GM23338 (cell line): ENCODE measurements at regions not wholly inside any gene's neighbourhood (a gene's known extent, or its start where the extent isn't known, plus 50 kb on each side); places are given as distances from the start of the nearest gene placed in this dataset.

Experiments used
- ATAC-seq: fragments of 200-7000 bp; cut with Tn5 transposase; 3 replicates; pipeline ENCODE4 v1.9.1; 2020
- DNase-seq: peaks from one replicate; pipeline ENCODE4 v3.0.0-alpha.2; 2015; ENCODE audit warnings: low spot score
- H2AFZ ChIP-seq: fragments of 200-600 bp; sonication (generic); 2 replicates; pipeline ENCODE4 v1.8.0; 2016; ENCODE audit warnings: antibody characterized with exemption, mild to moderate bottlenecking, moderate library complexity
- H3F3A ChIP-seq: fragments of 200-600 bp; sonication (generic); replicated peaks from 2 replicates; pipeline ENCODE4 v1.8.0; 2017; ENCODE audit warnings: antibody characterized with exemption, mixed run types, low read depth
- H3K27ac ChIP-seq: fragments of 200-600 bp; sonication (generic); 2 replicates; pipeline ENCODE4 v1.6.1; 2016; ENCODE audit warnings: low read depth
- H3K27me3 ChIP-seq: fragments of 200-600 bp; sonication (generic); 2 replicates; pipeline ENCODE4 v1.8.0; 2016; ENCODE audit warnings: mild to moderate bottlenecking, mixed run types, moderate library complexity; ENCODE audit not compliant: insufficient read depth
- H3K36me3 ChIP-seq: fragments of 200-600 bp; sonication (generic); 2 replicates; pipeline ENCODE4 v1.8.0; 2016; ENCODE audit warnings: mild to moderate bottlenecking; ENCODE audit not compliant: insufficient read depth
- H3K4me1 ChIP-seq: fragments of 200-600 bp; sonication (generic); 2 replicates; pipeline ENCODE4 v1.8.0; 2016; ENCODE audit warnings: mild to moderate bottlenecking, moderate library complexity; ENCODE audit not compliant: insufficient read depth
- H3K4me2 ChIP-seq: fragments of 200-600 bp; sonication (generic); 2 replicates; pipeline ENCODE4 v1.7.1; 2017; ENCODE audit warnings: mixed run types
- H3K4me3 ChIP-seq: fragments of 200-600 bp; sonication (generic); 2 replicates; pipeline ENCODE4 v1.6.1; 2016; ENCODE audit warnings: mixed run types
- H3K79me2 ChIP-seq: fragments of 200-600 bp; sonication (generic); replicated peaks from 2 replicates; pipeline ENCODE4 v1.8.0; 2017; ENCODE audit warnings: mild to moderate bottlenecking; ENCODE audit not compliant: insufficient read depth
- H3K9me2 ChIP-seq: fragments of 200-600 bp; sonication (generic); 2 replicates; pipeline ENCODE4 v1.8.0; 2017; ENCODE audit not compliant: insufficient read depth
- H4K20me1 ChIP-seq: fragments of 200-600 bp; sonication (generic); replicated peaks from 2 replicates; pipeline ENCODE4 v1.8.0; 2017; ENCODE audit warnings: mild to moderate bottlenecking; ENCODE audit not compliant: insufficient read depth
- H3K27ac Mint-ChIP-seq: 2 replicates; pipeline ENCODE4 v1.8.0; 2020; ENCODE audit warnings: inconsistent platforms, mild to moderate bottlenecking, moderate library complexity, mixed read lengths
- H3K27me3 Mint-ChIP-seq: 3 replicates; pipeline ENCODE4 v1.8.0; 2022; ENCODE audit warnings: low read depth, mild to moderate bottlenecking, moderate library complexity, mixed read lengths, inconsistent platforms; ENCODE audit not compliant: insufficient read depth, poor library complexity
- H3K36me3 Mint-ChIP-seq: 3 replicates; pipeline ENCODE4 v1.8.0; 2021; ENCODE audit warnings: low read depth, mild to moderate bottlenecking, inconsistent platforms, moderate library complexity, mixed read lengths
- H3K4me1 Mint-ChIP-seq: 3 replicates; pipeline ENCODE4 v1.8.0; 2020; ENCODE audit warnings: mild to moderate bottlenecking, inconsistent platforms, mixed read lengths
- H3K4me3 Mint-ChIP-seq: 3 replicates; pipeline ENCODE4 v1.8.0; 2021; ENCODE audit warnings: moderate library complexity, mild to moderate bottlenecking, inconsistent platforms, mixed read lengths
- H3K9me3 Mint-ChIP-seq: 3 replicates; pipeline ENCODE4 v1.8.0; 2020; ENCODE audit warnings: moderate library complexity, mild to moderate bottlenecking, inconsistent platforms, mixed read lengths
- CREB1 ChIP-seq: fragments of 250-450 bp; sonication (Bioruptor Pico); IDR thresholded peaks from 2 replicates; pipeline ENCODE4 v1.5.0; 2020; ENCODE audit warnings: low read depth, mild to moderate bottlenecking, moderate library complexity
- CTCF ChIP-seq, 2 experiments: fragments of 200-600 bp in 1 of 2; sonication (generic) in 1 of 2; conservative IDR thresholded peaks; 2 replicates each; pipeline versions ENCODE4 v1.5.1 to v1.6.1; 2016 to 2017; ENCODE audit warnings: antibody characterized with exemption in 2 of 2, low read depth in 2 of 2, mild to moderate bottlenecking in 2 of 2, moderate library complexity in 1 of 2
- EZH2 ChIP-seq: fragments of 200-600 bp; sonication (generic); IDR thresholded peaks from one replicate; pipeline ENCODE4 v1.8.0; 2017; ENCODE audit warnings: antibody characterized with exemption, mild to moderate bottlenecking, low read depth; ENCODE audit not compliant: unreplicated experiment
- EZH2phosphoT487 ChIP-seq: fragments of 200-600 bp; sonication (generic); IDR thresholded peaks from one replicate; pipeline ENCODE4 v1.8.1; 2018; ENCODE audit warnings: antibody characterized with exemption; ENCODE audit not compliant: unreplicated experiment
- JUNB ChIP-seq: IDR thresholded peaks from one replicate; pipeline ENCODE4 v1.6.1; 2016; ENCODE audit warnings: antibody characterized with exemption; ENCODE audit not compliant: unreplicated experiment
- POLR2AphosphoS5 ChIP-seq: IDR thresholded peaks from 2 replicates; pipeline ENCODE4 v1.6.1; 2016; ENCODE audit warnings: antibody characterized with exemption, low read depth
- STAT1 ChIP-seq: IDR thresholded peaks from one replicate; pipeline ENCODE4 v1.6.1; 2016; ENCODE audit warnings: antibody characterized with exemption; ENCODE audit not compliant: unreplicated experiment
- ZNF114 ChIP-seq: fragments of 250-450 bp; sonication (Bioruptor Pico); IDR thresholded peaks from 2 replicates; pipeline ENCODE4 v1.5.0; 2020; ENCODE audit warnings: mild to moderate bottlenecking, moderate library complexity
- ZNF331 ChIP-seq: fragments of 250-450 bp; sonication (Bioruptor Pico); IDR thresholded peaks from 2 replicates; pipeline ENCODE4 v1.5.0; 2020; ENCODE audit warnings: low read depth, mild to moderate bottlenecking, moderate library complexity
- ZNF462 ChIP-seq: fragments of 250-450 bp; sonication (Bioruptor Pico); IDR thresholded peaks from 2 replicates; pipeline ENCODE4 v1.5.0; 2020; ENCODE audit warnings: mild to moderate bottlenecking, moderate library complexity
- TF ChIP-seq, protein P1 (sequence below): IDR thresholded peaks from 2 replicates; pipeline ENCODE4 v1.6.1; 2016; ENCODE audit warnings: antibody characterized with exemption
- TF ChIP-seq, protein P2 (sequence below): IDR thresholded peaks from one replicate; pipeline ENCODE4 v1.6.1; 2018; ENCODE audit warnings: antibody characterized with exemption; ENCODE audit not compliant: unreplicated experiment

GRCh38 chr3:166209701-166210100, 372.5 kb upstream of the BCHE start (continued):
- no peak for TF ChIP-seq ZNF462 (CRISPR knock-in tag)
- TF ChIP-seq, protein P1, sequence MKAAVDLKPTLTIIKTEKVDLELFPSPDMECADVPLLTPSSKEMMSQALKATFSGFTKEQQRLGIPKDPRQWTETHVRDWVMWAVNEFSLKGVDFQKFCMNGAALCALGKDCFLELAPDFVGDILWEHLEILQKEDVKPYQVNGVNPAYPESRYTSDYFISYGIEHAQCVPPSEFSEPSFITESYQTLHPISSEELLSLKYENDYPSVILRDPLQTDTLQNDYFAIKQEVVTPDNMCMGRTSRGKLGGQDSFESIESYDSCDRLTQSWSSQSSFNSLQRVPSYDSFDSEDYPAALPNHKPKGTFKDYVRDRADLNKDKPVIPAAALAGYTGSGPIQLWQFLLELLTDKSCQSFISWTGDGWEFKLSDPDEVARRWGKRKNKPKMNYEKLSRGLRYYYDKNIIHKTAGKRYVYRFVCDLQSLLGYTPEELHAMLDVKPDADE: no peak
- no peak for TF ChIP-seq ZNF114 (CRISPR knock-in tag)
- no peak for TF ChIP-seq JUNB
- no peak for TF ChIP-seq EZH2

DNA sequence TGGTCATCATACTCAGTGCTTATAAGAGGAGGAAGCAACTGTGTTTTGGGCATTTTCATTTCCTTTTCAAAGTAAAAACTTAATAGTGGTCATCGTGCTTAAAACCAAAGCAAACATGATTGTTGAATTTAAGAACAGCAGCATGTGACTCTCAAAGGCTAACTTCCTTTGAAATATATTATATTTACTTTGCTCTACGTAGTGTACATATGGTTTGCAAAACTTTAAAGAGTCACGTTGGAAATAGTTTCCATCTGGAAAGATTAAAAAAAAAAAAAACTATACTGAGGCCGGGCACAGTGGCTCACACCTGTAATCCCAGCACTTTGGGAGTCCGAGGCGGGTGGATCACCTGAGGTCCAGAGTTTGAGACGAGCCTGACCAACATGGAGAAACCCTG, 367.9 kb upstream of the BCHE start:
- Histone ChIP-seq H3K36me3 (no peaks in the 10 kb centered on the region; the same call in 1 of the 2 replicates), H4K20me1 (no peaks in the 10 kb centered on the region), H2AFZ (no peak overlapping the region), H3K4me2 (no peak overlapping the region), H3K27me3 (no peaks in the 10 kb centered on the region), H3F3A (no peaks in the 10 kb centered on the region), H3K27ac (no peak overlapping the region), H3K4me3 (no peak overlapping the region), H3K4me1 (no peaks in the 10 kb centered on the region), H3K9me2 (no peaks in the 10 kb centered on the region; the same call in 1 of the 2 replicates), H3K79me2 (no peaks in the 10 kb centered on the region)
- Mint-ChIP-seq H3K27me3 (no peaks in the 10 kb centered on the region), H3K9me3 (no peaks in the 10 kb centered on the region), H3K27ac (no peak overlapping the region), H3K4me3 (no peak overlapping the region), H3K36me3 (no peaks in the 10 kb centered on the region), H3K4me1 (peaks cover 4% of the 10 kb centered on the region; the same call in 2 of the 3 replicates)
- DNase-seq (no peak), ATAC-seq (no peak)
- TF ChIP-seq, protein P2, sequence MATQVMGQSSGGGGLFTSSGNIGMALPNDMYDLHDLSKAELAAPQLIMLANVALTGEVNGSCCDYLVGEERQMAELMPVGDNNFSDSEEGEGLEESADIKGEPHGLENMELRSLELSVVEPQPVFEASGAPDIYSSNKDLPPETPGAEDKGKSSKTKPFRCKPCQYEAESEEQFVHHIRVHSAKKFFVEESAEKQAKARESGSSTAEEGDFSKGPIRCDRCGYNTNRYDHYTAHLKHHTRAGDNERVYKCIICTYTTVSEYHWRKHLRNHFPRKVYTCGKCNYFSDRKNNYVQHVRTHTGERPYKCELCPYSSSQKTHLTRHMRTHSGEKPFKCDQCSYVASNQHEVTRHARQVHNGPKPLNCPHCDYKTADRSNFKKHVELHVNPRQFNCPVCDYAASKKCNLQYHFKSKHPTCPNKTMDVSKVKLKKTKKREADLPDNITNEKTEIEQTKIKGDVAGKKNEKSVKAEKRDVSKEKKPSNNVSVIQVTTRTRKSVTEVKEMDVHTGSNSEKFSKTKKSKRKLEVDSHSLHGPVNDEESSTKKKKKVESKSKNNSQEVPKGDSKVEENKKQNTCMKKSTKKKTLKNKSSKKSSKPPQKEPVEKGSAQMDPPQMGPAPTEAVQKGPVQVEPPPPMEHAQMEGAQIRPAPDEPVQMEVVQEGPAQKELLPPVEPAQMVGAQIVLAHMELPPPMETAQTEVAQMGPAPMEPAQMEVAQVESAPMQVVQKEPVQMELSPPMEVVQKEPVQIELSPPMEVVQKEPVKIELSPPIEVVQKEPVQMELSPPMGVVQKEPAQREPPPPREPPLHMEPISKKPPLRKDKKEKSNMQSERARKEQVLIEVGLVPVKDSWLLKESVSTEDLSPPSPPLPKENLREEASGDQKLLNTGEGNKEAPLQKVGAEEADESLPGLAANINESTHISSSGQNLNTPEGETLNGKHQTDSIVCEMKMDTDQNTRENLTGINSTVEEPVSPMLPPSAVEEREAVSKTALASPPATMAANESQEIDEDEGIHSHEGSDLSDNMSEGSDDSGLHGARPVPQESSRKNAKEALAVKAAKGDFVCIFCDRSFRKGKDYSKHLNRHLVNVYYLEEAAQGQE: no peak
- TF ChIP-seq, protein P1: no peak
- TF ChIP-seq STAT1: no peak
- TF ChIP-seq JUNB: no peak
- no peak for TF ChIP-seq POLR2AphosphoS5
- TF ChIP-seq ZNF114 (CRISPR knock-in tag): no peak
- TF ChIP-seq CTCF (conservative IDR thresholded peaks at IDR 0.05; ENCODE audit: low read depth in 2 of 2): no peak
- no peak for TF ChIP-seq ZNF331
- TF ChIP-seq EZH2phosphoT487: no peak
- TF ChIP-seq CREB1 (CRISPR knock-in tag): no peak
